ENCODE measurements at regions not wholly inside any gene's neighbourhood (a gene's known extent, or its start where the extent isn't known, plus 50 kb on each side); places are given as distances from the start of the nearest gene placed in this dataset.

- peak; percentile 47; the same call in 1 of the 2 replicates for TF ChIP-seq REST (IDR thresholded peaks at IDR 0.05; ENCODE audit: borderline replicate concordance)
- TF ChIP-seq REST (CRISPR knock-in tag; IDR thresholded peaks at IDR 0.05; ENCODE audit: low read depth) = no peak
- TF ChIP-seq SMC3 (conservative IDR thresholded peaks at IDR 0.05; ENCODE audit: insufficient read depth, low read depth, low read length) = 0 out of 2 replicates have a peak, but pooled peaks have one; percentile 14
- TF ChIP-seq RAD21 (CRISPR knock-in tag; conservative IDR thresholded peaks at IDR 0.05 in 1 of 2, IDR thresholded peaks at IDR 0.05 in 1 of 2) = peak; percentile 56 to 82
- TF ChIP-seq MAFG (tag; conservative IDR thresholded peaks at IDR 0.05) = no peak
- TF ChIP-seq HNRNPUL1 (IDR thresholded peaks at IDR 0.05; ENCODE audit: low read length) = no peak
- no peak for TF ChIP-seq NR2F6 (CRISPR knock-in tag; IDR thresholded peaks at IDR 0.05)
- TF ChIP-seq USF2 (CRISPR knock-in tag; IDR thresholded peaks at IDR 0.05) = no peak
- no peak for TF ChIP-seq FUS (optimal IDR thresholded peaks at IDR 0.05; ENCODE audit: low read depth, low read length)
- TF ChIP-seq YBX1 (IDR thresholded peaks at IDR 0.05) = no peak
- no peak for TF ChIP-seq TRIM24 (IDR thresholded peaks at IDR 0.05)
These were observed 76.2 kb downstream of the CHRNA1 start (continued) for GRCh38 chr2:174688079-174688478.
